GM19023 (cell line): ENCODE measurements at regions not wholly inside any gene's neighbourhood (a gene's known extent, or its start where the extent isn't known, plus 50 kb on each side); places are given as distances from the start of the nearest gene placed in this dataset.
"Not testable (repeated sequence)": the region's sequence is repeated elsewhere in the genome, so short reads cannot be mapped to it uniquely, and the experiment has no call there.

Source experiments
- ATAC-seq: cut with Tn5 transposase; IDR thresholded peaks from one replicate; pipeline ENCODE4 v1.9.1; 2021; ENCODE audit warnings: mild to moderate bottlenecking, moderate library complexity; ENCODE audit not compliant: unreplicated experiment

- ATAC-seq, result no peak
Observed at GRCh38 chr4:29304595-29304994, 1415.6 kb upstream of the PCDH7 start.

- ATAC-seq, result no peak
Observed at GRCh38 chr4:29307256-29307655, 1412.9 kb upstream of the PCDH7 start.

- no peak for ATAC-seq
Observed at GRCh38 chr4:29307755-29308154, 1412.4 kb upstream of the PCDH7 start.

GRCh38 chr4:29309050-29309449 lies 1411.1 kb upstream of the PCDH7 start:
- no peak for ATAC-seq

GRCh38 chr4:29310252-29310651 lies 1409.9 kb upstream of the PCDH7 start:
- ATAC-seq, result no peak

GRCh38 chr4:29311247-29311646 lies 1408.9 kb upstream of the PCDH7 start:
- ATAC-seq, result no peak

- no peak for ATAC-seq
Observed at GRCh38 chr4:29319663-29320340, 1400.4 kb upstream of the PCDH7 start.

- ATAC-seq, result no peak
Observed at GRCh38 chr4:29320947-29321620, 1399.1 kb upstream of the PCDH7 start.

GRCh38 chr4:29326004-29326403 lies 1394.2 kb upstream of the PCDH7 start:
- no peak for ATAC-seq

- no peak for ATAC-seq
Observed at GRCh38 chr4:29326816-29327215, 1393.4 kb upstream of the PCDH7 start.

- no peak for ATAC-seq
Observed at GRCh38 chr4:29336861-29337260, 1383.3 kb upstream of the PCDH7 start.

GRCh38 chr4:29372971-29373370 lies 1347.2 kb upstream of the PCDH7 start:
- no peak for ATAC-seq

- no peak for ATAC-seq
Observed at GRCh38 chr4:29375716-29376115, 1344.5 kb upstream of the PCDH7 start.

GRCh38 chr4:29378237-29378636 lies 1341.9 kb upstream of the PCDH7 start:
- not testable (repeated sequence) for ATAC-seq

GRCh38 chr4:29390921-29391320 lies 1329.2 kb upstream of the PCDH7 start:
- no peak for ATAC-seq

- ATAC-seq, result no peak
Observed at GRCh38 chr4:29405116-29405515, 1315.1 kb upstream of the PCDH7 start.

- ATAC-seq, result no peak
Observed at GRCh38 chr4:29415771-29416170, 1304.4 kb upstream of the PCDH7 start.

- ATAC-seq, result no peak
Observed at GRCh38 chr4:29423836-29424721, 1296.1 kb upstream of the PCDH7 start.

- no peak for ATAC-seq
Observed at GRCh38 chr4:29453303-29453820, 1266.8 kb upstream of the PCDH7 start.

- ATAC-seq, result no peak
Observed at GRCh38 chr4:29459926-29460325, 1260.2 kb upstream of the PCDH7 start.

GRCh38 chr4:29467044-29467717 lies 1253.0 kb upstream of the PCDH7 start:
- no peak for ATAC-seq
